Fibroblast of skin of right quadriceps (primary cell): ENCODE measurements at regions not wholly inside any gene's neighbourhood (a gene's known extent, or its start where the extent isn't known, plus 50 kb on each side); places are given as distances from the start of the nearest gene placed in this dataset.

ENCODE experiments used
- DNase-seq: peaks from one replicate; pipeline ENCODE4 v3.0.0-alpha.2; 2013

DNA sequence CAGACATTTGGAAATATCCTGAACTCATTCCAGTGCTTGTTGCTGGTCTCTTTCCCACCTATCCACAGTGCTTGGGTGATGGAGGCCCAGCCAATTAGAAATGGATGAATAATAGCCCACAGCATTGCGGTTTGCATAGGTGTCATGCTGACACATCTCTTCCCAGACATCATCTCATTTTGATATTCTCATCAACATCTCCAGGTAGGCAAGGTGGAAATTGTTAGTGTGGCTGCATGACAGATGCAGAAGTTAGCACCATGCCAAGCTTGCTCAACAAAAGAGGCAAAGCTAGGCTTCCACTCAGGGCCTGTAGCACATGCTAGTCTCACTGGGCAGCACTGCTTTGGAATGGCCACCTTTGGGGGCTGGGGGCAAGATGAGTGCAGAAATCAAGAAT, 1118.9 kb downstream of the VRK1 start:
- DNase-seq: no peak

DNA sequence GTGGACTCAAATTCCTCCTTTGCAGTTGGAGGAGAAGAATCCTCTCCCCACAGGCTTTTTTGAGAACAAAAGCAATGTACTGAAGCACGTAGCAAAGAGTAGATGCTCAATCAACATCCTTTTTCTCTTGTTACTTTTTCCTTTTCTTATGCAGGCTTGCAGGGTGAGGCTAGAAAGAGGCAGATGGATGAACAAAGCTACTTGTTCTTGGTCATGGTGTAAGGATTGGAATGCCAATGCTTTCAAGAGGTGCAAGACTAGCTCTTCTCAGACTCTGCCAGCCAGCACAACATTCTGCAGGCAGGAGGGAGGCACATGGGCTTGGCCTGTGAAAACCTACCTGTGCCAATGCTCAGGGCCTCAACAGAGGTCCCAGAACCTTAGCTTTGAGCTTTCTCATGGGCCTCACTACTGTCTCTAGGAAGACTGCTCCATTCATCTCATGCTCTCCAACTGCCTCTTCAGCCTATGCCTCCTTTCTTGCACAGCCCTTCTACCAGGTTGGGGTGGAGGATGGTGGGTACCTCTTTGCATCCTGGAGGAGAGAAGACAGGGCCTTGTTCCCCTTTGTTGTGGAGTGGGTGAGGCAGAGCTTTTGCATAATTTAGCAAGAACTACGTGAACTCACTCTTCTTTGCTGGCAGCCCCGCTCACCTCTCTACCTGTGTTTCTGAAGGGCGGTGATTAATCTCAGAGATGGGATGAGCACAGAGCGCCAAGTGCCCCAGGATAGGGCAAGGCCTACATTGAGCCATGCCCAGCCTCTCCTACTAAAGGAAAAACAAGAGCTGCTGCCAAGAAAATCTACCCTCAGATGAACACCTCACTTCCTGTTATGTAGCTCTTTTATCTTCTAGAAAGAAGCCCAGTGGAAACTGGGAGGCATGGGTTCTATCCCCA, 1119.7 kb downstream of the VRK1 start:
- no peak for DNase-seq

DNA sequence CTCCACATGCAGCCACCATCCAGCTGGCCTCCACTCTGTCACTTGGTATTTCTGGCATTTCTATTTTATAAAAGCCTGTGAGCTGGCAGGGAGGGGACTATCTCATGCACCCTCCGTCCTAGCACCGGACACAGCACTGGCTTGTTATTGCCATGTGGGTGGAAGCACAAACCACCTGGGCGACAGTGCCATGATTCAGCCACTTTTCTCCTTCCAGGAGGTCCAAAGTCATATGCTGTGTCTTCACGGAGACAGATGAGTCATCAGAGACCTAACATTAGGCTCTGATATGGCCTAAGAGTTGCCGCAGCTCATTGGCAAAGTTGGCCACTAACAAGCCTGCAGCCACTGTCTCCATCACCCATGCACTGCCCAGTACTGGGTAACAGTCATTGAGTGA, 1123.0 kb downstream of the VRK1 start:
- DNase-seq: no peak

DNA sequence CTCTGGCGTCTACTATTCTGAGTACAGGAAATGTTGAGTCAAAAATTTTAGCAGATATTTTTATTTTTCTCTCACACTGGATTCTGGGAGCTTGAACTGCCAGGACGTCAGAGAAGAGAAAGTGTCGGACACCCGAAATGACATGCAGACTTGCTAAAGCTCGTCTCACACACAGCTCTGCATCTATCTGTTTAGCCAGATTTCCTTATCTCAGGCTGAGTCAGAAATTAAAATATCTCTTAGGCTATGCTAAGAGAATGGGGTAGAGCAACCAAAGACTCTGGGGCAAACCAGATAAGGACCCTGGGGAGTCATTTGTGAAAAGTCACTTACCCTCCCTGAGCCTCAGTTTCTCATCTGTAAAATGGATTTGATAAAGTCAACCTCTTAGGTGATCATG, 1124.1 kb downstream of the VRK1 start:
- DNase-seq: no peak

DNA sequence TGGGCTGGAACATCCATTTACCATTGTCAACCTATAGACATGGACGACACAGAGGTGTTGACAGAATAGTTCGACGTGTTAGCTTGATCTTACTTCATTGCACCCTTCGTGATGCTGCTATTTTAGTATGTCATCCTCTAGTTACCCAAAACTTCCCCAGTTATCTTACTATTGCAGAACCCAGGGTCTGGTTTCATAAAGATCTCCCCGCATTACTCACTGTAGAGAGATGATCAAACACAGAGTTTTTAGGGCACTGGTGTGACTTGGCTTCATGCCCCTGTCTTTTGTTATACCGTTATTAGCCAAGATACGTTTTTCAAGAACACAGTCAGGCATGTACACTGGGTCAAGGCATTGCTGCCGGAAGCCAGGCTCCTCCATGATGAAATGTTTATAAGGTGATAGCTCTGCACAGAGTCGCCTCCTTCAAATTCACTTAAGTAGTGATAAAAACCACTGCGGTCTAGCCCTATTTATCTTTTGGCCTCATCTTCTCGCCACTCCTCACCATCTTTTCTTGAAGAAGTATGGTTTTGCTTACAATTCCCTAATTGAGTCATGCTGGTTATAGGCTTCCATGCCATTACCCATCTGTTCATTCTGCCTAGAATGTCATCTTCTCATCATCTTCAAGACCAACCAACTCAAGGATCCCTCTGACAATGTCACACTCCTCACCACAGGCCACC, 1127.9 kb downstream of the VRK1 start:
- no peak for DNase-seq

DNA sequence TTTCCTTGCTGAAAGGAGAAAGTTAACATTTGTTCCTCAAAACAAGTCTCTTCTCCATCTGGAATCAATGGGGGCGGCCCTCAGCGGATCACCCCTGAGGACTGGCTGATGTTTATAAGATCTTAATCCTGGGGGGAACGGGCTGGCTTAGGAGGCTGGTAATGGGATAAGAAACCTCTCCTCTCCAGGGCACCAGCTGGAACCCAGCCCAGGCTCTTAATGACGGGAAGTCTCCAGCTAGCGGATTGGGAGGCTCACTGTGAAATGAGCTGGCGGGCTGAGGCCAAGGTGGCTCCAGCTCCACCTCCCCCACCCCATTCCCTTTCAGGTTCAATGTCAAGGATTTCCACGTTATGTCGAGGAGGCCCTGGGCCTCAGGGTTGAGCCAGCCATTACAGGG, 1133.0 kb downstream of the VRK1 start:
- no peak for DNase-seq

DNA sequence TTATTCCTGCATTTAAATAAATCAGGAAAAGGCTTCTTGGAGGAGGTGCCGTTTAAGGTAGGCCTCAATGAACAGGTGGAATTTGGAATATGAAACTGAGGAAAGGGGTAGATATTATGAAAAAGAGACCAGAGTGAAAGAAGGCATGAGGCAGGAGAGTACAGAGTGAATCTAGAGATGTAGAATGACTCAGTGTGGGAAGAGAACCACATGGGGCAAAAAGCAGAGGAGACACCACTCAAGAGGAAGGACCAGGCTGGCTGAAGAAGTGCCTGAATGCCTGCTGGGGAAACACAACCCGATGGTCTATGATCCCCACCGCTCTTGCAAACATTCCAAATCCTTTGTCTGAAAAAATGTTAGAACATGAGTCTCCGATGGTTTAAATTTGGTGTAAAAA, 1134.1 kb downstream of the VRK1 start:
- no peak for DNase-seq

DNA sequence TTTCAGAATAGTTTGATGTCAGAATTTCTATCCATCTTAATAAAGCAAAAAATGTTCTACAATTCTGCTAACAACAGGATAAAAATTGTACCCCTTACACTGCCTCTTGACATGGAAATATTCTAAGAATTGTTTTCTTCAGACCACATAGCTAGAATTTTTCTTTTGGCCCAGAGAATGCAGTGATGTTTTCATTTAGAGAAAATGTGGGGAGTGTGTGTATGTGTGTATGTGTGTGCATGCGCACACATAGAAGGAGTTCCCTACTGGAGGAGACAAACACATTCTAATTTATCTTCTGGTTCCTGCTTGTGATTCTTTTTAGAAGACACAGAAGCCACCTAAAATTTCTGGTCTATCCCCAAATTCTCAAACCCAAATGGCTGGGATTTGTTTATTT, 1145.7 kb downstream of the VRK1 start:
- DNase-seq: peak; percentile 59

DNA sequence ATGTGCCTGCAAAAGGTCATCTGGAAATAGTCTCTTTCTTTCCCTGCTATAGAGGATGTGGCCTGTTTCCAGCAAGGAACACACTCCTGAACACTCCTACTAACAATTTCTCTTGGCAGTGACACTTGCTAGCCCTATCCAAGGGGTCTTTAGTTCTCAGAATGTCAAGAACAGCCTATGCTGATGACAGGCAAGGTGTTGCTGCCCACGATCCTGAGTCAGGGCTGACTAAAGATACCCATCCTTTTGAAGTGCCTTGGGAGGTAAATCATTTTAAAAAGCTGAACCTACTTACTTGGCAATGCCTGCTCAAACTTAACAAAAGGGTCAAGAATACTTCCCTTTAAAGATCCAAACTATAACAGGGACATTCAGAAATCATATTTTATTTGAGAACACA, 1146.4 kb downstream of the VRK1 start:
- DNase-seq: no peak

DNA sequence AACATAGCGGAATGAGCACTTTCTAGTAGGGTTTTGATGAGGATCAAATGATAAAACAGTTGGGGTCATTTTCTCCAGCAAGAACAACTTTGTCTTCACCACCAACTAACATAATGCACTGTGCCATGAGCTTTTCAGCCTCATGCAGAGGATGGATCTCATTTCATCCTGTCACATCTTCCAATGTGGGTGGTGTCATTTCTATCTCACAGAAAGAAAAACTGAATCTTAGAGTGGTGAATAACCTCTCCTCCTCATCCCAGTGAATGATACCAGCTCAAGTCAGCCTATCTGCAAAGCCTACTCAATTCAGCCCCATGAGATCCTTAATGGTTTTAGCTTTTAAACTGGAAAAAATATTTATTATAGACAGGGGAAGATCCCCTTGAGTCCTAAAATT, 1147.2 kb downstream of the VRK1 start:
- DNase-seq: no peak

DNA sequence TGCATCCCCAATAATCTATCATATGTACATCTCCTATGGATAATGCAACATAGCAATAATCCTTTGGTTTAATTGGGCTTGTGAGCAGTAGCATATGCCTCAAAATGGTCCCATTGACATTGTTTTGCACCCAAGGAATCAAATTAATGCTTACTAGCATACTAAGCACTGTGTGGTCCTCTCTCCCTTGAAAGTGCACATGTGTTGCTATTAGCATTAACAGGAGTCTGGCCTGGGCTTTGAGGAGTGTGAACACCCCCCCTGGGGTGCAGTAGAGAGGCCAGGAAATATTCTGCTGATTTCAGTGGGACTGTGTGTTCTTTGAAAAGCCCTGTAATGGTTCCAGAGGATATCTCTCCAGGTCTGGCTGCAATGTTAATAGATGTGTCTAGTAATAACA, 1148.4 kb downstream of the VRK1 start:
- DNase-seq: no peak

DNA sequence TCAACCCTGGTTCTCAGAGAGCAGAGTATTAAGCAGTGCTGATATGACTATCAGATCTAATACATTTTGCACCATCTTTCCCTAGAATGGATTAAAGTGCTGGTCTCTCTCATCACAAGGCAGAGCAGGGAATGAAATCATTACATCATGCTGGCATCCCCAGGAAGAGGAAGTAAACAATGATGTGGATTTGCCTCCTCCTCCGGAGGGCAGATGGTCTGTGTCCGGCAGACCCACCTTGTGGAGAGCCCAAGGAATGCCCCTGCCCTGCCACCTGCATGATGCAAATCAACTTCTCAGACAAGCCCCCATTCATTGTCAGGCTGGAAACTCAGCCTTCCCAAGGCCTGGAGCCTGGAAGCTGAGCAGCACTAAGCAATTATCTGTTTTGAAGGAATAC, 1149.1 kb downstream of the VRK1 start:
- no peak for DNase-seq

DNA sequence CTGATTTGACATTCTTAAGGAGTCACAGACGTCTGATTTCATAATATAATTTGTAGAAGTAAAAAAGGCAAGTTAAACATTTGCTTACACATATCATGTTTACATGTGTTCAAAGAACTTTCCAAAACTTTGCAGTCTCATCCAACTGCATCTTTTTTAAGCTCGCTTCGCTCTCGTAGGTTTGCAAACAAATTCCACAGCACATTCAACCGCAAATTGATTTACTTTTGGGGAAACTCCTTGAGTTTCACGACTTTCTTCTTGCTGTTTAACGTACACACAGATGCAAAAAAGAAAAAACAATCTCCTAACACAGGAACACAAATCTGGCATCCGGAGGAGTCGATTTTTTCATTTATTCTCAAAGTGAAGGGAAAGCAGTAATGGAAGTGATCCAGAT, 1149.5 kb downstream of the VRK1 start:
- no peak for DNase-seq

DNA sequence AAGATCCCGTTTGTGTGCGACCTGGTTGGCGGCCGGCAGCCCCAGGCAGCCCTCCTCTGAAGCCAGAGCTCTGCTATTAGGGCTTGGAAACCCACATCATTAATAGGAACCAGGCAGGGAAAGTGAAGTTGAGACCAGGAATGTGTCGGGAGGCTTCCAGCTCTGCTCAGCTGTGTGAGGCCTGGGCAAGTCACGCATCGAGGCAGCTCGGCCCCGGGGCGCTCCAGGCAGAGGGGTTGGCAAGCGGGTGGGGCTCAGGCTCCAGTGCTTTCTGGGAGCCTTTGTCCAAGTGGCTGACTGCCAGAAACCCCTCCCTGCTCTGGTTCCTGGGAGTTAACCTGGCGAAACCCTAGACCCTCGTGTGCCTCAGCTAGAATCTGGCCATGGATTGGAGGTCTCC, 1151.7 kb downstream of the VRK1 start:
- DNase-seq: no peak

DNA sequence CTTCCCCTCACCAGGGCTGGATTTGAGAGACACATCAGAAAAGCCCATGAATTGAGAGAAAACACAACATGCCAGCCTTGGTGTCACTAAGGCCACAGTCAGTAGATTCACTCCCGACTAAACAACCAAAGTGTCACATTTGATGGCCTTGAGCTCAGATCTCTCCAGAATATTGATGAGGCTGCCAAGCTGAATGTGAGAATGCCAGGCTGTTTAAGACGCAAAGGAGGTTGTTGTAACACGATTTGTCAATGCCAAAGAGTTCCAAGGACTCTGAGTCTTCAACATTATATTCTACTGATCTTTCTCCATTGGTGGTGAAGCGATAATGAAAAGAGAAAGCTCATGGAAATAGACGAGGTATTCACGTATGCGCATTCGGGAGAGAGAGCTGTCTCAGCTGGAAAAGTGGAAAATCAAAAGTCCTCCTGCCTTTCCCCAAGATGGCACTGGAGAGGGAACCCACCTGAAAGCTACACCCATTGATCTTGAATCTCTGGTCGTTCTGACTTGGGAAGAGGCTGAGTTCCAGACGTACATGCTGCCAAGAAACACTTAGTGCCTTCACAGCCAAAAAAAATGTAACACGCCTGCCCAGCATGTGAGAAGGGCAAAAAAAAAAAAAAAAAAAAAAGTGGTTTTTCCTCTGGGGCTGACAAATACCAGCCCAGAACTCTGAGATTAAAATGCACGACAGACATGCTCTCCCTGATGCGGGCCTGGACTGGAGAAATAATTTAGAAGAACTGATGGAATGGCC, 1159.6 kb downstream of the VRK1 start:
- no peak for DNase-seq

DNA sequence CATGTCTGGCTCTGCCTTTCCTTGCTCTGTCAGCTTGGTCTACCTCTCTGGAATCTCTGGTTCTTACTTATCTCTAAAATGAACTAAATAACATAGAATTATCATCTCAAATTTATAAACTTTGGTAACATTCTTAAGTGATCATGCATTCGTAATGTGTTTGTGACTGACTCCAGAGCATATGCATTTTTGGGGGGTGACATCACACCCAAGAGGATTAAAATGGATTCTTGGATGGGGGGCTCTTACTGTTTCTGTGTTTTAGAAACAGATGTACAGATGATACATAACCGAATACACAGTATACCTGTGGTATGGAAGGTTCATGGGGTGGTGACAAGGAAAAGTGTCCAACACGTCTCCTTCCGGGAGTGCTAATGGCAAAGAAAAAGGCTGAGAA, 1162.1 kb downstream of the VRK1 start:
- DNase-seq: peak; percentile 63

DNA sequence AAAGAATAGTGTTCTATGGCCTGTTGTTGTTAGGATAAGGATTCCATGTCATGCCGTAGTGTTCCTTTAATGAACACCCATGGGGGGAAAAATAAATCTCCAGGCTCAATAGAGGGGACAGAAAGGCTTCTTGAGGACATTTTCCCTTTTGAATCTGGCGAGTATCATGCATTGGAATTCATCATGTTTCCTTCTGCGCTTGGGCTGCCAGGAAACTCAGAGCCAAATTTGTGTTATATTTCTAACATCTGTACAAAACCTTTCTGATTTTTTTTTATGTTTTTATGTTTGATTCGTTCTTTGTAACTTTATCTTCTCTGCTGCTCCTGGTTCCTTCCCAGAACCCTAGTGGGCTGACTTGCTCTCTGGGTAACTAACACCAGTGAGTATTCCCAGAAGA, 1163.3 kb downstream of the VRK1 start:
- DNase-seq: no peak

DNA sequence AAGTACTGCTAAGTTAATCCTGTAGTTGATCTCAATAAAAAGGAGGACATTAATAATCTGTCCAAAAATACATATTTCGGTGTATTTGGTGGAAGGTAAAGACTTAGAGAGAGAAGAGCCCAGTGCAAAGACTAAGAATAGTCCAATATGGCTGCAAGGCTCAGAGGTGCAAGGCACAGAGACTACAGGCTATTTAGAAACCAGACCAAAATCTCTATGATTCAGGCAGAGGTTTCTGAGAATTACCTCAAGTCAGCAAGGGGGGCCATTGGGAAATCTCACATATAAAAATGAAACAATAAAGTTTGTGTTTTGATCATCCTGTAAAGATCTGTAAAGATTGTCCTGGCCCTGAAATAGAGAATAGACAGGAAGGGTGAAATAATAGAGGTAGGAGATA, 1173.0 kb downstream of the VRK1 start:
- no peak for DNase-seq

DNA sequence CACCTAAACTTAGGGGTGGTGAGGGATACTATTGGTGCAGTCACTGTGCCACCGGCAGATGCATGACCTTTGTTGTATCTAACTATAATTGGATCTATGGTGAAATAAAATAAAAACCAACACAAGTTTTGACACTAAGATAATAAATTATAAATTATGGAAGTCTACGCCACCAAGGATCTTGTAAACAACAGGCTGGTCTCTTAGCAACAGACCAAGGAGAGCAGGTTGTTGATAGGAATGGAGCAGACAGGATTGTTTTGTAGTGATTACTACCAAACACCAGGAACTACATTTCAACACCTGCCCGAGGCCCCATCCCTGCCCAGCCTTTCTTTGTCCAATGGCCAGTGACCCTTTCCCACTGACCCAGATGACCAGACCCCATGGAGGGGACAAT, 1178.0 kb downstream of the VRK1 start:
- DNase-seq: no peak

DNA sequence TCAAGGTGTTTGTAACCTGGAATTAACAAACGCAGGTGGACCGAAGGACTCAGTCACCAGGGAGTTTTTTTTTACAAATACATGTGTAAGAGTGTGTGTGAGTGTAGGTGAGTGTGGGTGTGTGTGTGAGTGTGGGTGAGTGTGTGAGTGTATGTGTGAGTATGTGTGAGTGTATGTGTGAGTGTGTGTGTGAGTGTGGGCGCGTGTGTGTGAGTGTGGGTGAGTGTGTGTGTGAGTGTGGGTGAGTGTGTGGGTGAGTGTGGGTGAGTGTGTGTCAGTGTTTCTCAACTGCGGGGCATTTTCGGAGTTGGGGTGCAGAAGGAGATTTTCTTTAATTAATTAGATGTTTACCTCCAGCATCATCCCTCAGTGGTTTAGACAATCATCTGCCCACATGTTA, 1178.8 kb downstream of the VRK1 start:
- no peak for DNase-seq

DNA sequence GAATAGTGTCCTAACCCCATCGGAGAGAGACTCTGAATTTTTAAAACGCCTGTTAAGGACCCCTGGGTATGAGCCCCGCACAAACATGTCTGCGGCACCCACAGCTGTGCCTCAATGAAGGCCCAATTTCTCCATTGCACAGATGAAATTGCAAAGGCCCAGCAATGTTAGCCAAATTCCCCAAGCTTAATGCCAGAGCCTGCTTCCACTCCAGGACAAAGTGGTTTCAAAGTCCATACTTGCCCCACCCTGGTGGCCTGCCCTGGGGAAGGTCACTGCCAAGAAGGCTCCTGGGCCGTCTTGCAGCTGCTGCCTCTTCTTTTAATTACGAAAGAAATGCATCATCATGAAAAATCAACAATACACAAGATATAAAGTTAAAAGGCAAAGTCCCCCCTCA, 1179.7 kb downstream of the VRK1 start:
- DNase-seq: no peak

DNA sequence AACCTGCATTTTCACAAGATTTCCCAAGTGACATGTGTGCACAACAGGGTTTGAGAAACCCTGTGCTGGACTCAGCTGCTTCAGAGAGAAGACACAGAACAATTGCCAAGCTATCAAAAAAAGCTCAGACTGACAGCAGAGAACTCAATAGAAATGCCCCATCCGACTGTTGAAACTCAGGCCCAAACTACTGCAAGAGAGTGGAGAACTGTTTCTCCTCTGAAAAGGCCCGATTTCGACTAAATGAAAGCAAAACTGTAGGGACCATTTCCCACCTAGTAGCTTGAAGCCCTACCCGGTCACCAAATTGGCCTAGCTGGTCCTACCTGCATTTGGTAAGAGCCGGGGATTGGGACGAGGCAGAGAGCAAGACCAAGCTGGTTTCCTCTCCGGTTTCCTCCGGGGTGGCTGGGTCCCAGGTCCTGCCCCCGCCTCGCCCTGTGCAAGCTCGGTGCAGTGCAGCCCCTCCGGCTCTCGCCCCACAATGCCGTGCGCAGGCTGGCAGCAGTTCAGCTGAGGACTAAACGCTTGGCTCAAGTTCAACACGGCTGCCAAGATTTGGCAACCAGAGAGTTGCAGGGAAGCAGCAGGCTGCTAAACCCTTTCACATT, 1180.6 kb downstream of the VRK1 start:
- peak; percentile 79 for DNase-seq

DNA sequence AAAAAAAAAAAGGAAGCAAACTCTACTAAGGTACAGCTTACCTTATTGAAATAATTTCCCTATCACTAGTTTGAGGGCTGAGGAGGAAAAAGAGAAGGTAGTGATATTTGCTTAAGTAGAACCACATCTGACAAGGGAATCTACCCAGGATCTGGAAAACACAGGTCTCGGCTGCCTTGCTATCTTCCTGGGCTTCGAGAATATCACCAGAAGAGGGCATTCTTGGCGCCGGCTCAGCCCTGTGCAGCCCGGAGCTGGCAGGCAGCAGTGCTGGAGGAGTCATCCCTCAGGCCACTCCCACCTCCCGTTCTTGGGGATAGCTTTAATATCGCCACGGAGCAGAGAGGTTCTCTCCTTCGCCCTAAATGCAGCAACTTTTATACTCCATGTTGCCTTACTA, 1181.2 kb downstream of the VRK1 start:
- peak; percentile 85 for DNase-seq
